Breast epithelium (tissue), 4 donors: ENCODE measurements at regions not wholly inside any gene's neighbourhood (a gene's known extent, or its start where the extent isn't known, plus 50 kb on each side); places are given as distances from the start of the nearest gene placed in this dataset.

ENCODE experiments used
- DNase-seq, 2 donors: peaks; one replicate each; pipeline ENCODE4 v3.0.0-alpha.2; 2019; ENCODE audit warnings: low spot score in 2 of 2
- H3K27ac ChIP-seq, 2 donors: fragments of 200-600 bp; sonication (generic) in 1 of 2; one replicate each; pipeline ENCODE4 v1.5.1; 2016 to 2019; ENCODE audit warnings: mild to moderate bottlenecking in 1 of 2
- H3K27me3 ChIP-seq, 2 donors: fragments of 200-600 bp; sonication (generic) in 1 of 2; one replicate each; pipeline versions ENCODE4 v1.5.1 to v1.6.0; 2017 to 2019; ENCODE audit warnings: control low read depth in 1 of 2, mild to moderate bottlenecking in 1 of 2
- H3K36me3 ChIP-seq: fragments of 200-600 bp; one replicate; pipeline ENCODE4 v1.5.1; 2019
- H3K4me1 ChIP-seq, 2 donors: fragments of 200-600 bp; sonication (generic); one replicate each; pipeline ENCODE4 v1.5.1; 2016 to 2019; ENCODE audit warnings: control low read depth in 1 of 2
- H3K4me3 ChIP-seq, 3 donors: fragments of 200-600 bp; sonication (generic); 1 replicate in 2 of 3; 2 replicates in 1 of 3; pipeline ENCODE4 v1.5.1; 2016 to 2019; ENCODE audit warnings: mild to moderate bottlenecking in 3 of 3, moderate library complexity in 2 of 3
- H3K9me3 ChIP-seq, 2 donors: fragments of 200-600 bp; sonication (generic) in 1 of 2; one replicate each; pipeline ENCODE4 v1.5.1; 2016 to 2019; ENCODE audit warnings: control low read depth in 1 of 2
- POLR2A ChIP-seq: fragments of 450-650 bp; IDR thresholded peaks from one replicate; pipeline ENCODE4 v1.6.1; 2016; ENCODE audit warnings: antibody characterized with exemption, mild to moderate bottlenecking, moderate library complexity
- POLR2AphosphoS5 ChIP-seq, 3 donors: sonication (generic); formaldehyde crosslinking; IDR thresholded peaks; one replicate each; pipeline ENCODE4 v1.6.1; 2017; ENCODE audit warnings: antibody characterized with exemption in 3 of 3
- intact Hi-C: fragments of 100-400 bp; cut with DNase I; formaldehyde crosslinking; loops from one replicate; pipeline ENCODE4 v1.15.1; 2023; ENCODE audit warnings: low total_unique reads
- TF ChIP-seq, protein P1 (sequence below), 3 donors: fragments of 450-650 bp; IDR thresholded peaks; one replicate each; pipeline ENCODE4 v1.5.1; 2016 to 2017; ENCODE audit warnings: antibody characterized with exemption in 3 of 3, mild to moderate bottlenecking in 3 of 3, moderate library complexity in 3 of 3

DNA sequence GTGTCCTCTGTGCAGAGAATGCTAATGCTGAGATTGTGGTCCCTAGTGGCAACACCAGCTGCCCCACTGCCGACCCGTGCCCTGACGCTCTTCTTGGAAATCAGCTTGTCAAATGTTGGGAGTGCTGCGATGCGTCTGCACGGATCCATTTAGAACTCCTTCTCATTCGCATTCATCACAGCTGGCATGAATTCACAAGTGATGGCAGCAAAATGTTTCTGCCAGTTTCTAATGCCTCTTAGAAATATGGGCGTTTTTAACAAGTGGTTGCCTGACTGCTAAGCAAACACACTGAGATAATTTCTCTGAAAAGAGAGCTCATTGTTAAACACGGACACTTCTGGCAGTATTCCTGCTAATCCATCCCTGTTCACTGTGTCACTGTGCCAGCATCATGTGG lies 131.9 kb upstream of the KCNJ6 start:
- no peak for TF ChIP-seq POLR2AphosphoS5 (IDR thresholded peaks at IDR 0.05)
- TF ChIP-seq, protein P1, sequence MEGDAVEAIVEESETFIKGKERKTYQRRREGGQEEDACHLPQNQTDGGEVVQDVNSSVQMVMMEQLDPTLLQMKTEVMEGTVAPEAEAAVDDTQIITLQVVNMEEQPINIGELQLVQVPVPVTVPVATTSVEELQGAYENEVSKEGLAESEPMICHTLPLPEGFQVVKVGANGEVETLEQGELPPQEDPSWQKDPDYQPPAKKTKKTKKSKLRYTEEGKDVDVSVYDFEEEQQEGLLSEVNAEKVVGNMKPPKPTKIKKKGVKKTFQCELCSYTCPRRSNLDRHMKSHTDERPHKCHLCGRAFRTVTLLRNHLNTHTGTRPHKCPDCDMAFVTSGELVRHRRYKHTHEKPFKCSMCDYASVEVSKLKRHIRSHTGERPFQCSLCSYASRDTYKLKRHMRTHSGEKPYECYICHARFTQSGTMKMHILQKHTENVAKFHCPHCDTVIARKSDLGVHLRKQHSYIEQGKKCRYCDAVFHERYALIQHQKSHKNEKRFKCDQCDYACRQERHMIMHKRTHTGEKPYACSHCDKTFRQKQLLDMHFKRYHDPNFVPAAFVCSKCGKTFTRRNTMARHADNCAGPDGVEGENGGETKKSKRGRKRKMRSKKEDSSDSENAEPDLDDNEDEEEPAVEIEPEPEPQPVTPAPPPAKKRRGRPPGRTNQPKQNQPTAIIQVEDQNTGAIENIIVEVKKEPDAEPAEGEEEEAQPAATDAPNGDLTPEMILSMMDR (IDR thresholded peaks at IDR 0.05) = no peak
- TF ChIP-seq POLR2A = no peak
- no peak for DNase-seq
- H3K27me3 ChIP-seq = no peaks in the 10 kb centered on the region
- H3K36me3 ChIP-seq = no peaks in the 10 kb centered on the region
- H3K27ac ChIP-seq = no peak overlapping the region
- H3K9me3 ChIP-seq = no peaks in the 10 kb centered on the region
- H3K4me1 ChIP-seq = no peaks in the 10 kb centered on the region
- intact Hi-C loops = no loop called here
- H3K4me3 ChIP-seq = no peak overlapping the region

- no peaks in the 10 kb centered on the region for H3K27me3 ChIP-seq
- intact Hi-C loops = no loop called here
- H3K27ac ChIP-seq = no peak overlapping the region
- H3K9me3 ChIP-seq = no peaks in the 10 kb centered on the region
- no peaks in the 10 kb centered on the region for H3K36me3 ChIP-seq
- no peak for DNase-seq
- H3K4me3 ChIP-seq = no peak overlapping the region
- no peak for TF ChIP-seq POLR2AphosphoS5 (IDR thresholded peaks at IDR 0.05)
- TF ChIP-seq, protein P1 (IDR thresholded peaks at IDR 0.05) = no peak
- no peak for TF ChIP-seq POLR2A
- no peaks in the 10 kb centered on the region for H3K4me1 ChIP-seq
Observed at GRCh38 chr21:38054334-38054733, 138.1 kb upstream of the KCNJ6 start.

DNA sequence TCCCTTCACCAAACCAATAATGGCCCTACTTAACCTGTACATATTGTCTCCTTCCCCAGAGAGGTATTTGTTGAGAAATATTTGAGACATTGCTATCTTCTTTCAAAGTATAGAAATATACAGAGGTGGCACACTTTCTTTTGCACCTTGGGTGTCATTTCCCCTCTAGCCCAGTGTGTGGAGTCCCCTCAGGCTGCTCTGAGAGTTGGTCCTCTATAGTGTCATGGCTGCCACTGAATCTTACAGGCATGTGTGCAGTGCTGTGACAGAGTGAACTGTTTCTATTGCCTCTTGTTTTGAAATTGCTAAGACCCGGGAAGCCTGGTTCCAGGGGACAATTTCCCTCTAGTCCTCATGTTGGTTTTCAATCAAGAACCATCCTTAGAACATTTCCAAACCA lies 140.2 kb upstream of the KCNJ6 start:
- Histone ChIP-seq H3K4me3 (no peak overlapping the region), H3K9me3 (no peaks in the 10 kb centered on the region), H3K27ac (no peak overlapping the region), H3K36me3 (no peaks in the 10 kb centered on the region), H3K27me3 (no peaks in the 10 kb centered on the region), H3K4me1 (no peaks in the 10 kb centered on the region)
- intact Hi-C loops = no loop called here
- no peak for TF ChIP-seq POLR2AphosphoS5 (IDR thresholded peaks at IDR 0.05)
- TF ChIP-seq, protein P1 (IDR thresholded peaks at IDR 0.05) = no peak
- no peak for TF ChIP-seq POLR2A
- no peak for DNase-seq

DNA sequence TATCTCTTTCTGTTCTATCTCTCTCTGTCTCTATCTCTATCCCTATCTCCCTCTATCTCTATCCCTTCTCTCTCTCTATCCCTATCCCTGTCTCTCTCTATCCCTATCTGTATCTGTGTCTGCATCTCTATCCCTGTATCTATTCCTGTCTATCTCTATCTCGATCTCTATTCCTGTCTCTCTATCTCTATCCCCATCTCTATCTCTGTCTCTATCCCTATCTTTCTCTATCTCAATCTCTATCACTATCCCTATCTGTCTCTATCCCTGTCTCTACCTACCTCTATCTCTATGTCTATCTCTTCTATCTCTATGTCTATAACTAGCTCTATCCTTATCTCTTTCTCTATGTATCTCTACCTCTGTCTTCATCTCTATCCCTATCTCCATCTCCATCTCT lies 141.4 kb upstream of the KCNJ6 start:
- Histone ChIP-seq H3K4me1 (no peaks in the 10 kb centered on the region), H3K36me3 (no peaks in the 10 kb centered on the region), H3K9me3 (no peaks in the 10 kb centered on the region), H3K27ac (no peak overlapping the region), H3K4me3 (no peak overlapping the region), H3K27me3 (no peaks in the 10 kb centered on the region)
- intact Hi-C loops = no loop called here
- DNase-seq = no peak
- TF ChIP-seq, protein P1 (IDR thresholded peaks at IDR 0.05) = no peak
- TF ChIP-seq POLR2AphosphoS5 (IDR thresholded peaks at IDR 0.05) (no peak), POLR2A (no peak)

DNA sequence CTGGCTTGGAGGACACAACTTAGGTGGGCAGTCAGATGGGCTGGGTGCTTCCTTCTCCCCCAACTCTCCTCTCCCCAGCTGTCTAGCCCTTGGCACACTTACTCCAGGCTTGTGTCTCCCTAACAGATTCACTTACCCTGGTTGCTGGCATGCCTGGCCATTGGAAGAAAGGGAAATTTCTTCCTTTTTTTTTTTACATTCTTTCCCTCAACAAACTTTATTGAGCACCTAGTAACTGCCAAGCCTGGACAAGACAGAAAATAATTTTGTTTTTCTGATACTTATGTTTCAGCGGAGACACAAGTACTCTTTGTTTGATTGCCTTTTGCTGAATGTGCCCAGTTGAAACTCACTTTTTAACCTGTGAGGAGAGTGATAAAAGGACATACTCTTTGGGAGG lies 144.3 kb upstream of the KCNJ6 start:
- H3K36me3 ChIP-seq = no peaks in the 10 kb centered on the region
- H3K27me3 ChIP-seq = no peaks in the 10 kb centered on the region
- intact Hi-C loops = no loop called here
- H3K27ac ChIP-seq = no peak overlapping the region
- H3K4me1 ChIP-seq = no peaks in the 10 kb centered on the region
- no peak for DNase-seq
- H3K9me3 ChIP-seq = no peaks in the 10 kb centered on the region
- no peak overlapping the region for H3K4me3 ChIP-seq
- no peak for TF ChIP-seq POLR2AphosphoS5 (IDR thresholded peaks at IDR 0.05)
- TF ChIP-seq POLR2A = no peak
- TF ChIP-seq, protein P1 (IDR thresholded peaks at IDR 0.05) = no peak
